ENCODE measurements at regions not wholly inside any gene's neighbourhood (a gene's known extent, or its start where the extent isn't known, plus 50 kb on each side); places are given as distances from the start of the nearest gene placed in this dataset.

GRCh38 chr12:118866346-118866745 lies 115.0 kb upstream of the SRRM4 start:
- H3K27ac ChIP-seq: no peak overlapping the region

GRCh38 chr12:118870551-118870950 lies 110.8 kb upstream of the SRRM4 start:
- TF ChIP-seq CTCF (IDR thresholded peaks at IDR 0.05): no peak
- TF ChIP-seq POLR2A (IDR thresholded peaks at IDR 0.05): no peak
- intact Hi-C loops (cut with DNase I; ENCODE audit: low total_unique reads): no loop called here
- Histone ChIP-seq H3K27ac (no peak overlapping the region), H3K4me3 (no peak overlapping the region), H3K36me3 (ENCODE audit: low read depth, missing control alignments) (no peaks in the 10 kb centered on the region), H3K4me1 (no peaks in the 10 kb centered on the region), H3K27me3 (no peaks in the 10 kb centered on the region), H3K9me3 (no peaks in the 10 kb centered on the region)
- no peak for DNase-seq
- WGBS, 2 donors: 80 to 88% methylated on average over 2 of the region's 2 CpGs

More at GRCh38 chr12:118866346-118866745, 115.0 kb upstream of the SRRM4 start:
- H3K4me1 ChIP-seq: no peaks in the 10 kb centered on the region
- DNase-seq: no peak
- no peak for TF ChIP-seq POLR2A (IDR thresholded peaks at IDR 0.05)
- TF ChIP-seq CTCF (IDR thresholded peaks at IDR 0.05): no peak
- intact Hi-C loops (cut with DNase I; ENCODE audit: low total_unique reads): no loop called here
- H3K27me3 ChIP-seq: no peaks in the 10 kb centered on the region
- H3K4me3 ChIP-seq: no peak overlapping the region
- no peaks in the 10 kb centered on the region for H3K9me3 ChIP-seq
- 27 to 43% methylated on average over 3 of the region's 3 CpGs for WGBS, 2 donors
- H3K36me3 ChIP-seq (ENCODE audit: low read depth, missing control alignments): no peaks in the 10 kb centered on the region

GRCh38 chr12:118874698-118875548 lies 106.4 kb upstream of the SRRM4 start:
- intact Hi-C loops (cut with DNase I; ENCODE audit: low total_unique reads): no loop called here
- TF ChIP-seq CTCF (IDR thresholded peaks at IDR 0.05) (no peak), POLR2A (IDR thresholded peaks at IDR 0.05) (no peak)
- Histone ChIP-seq H3K4me3 (no peak overlapping the region), H3K36me3 (ENCODE audit: low read depth, missing control alignments) (no peaks in the 10 kb centered on the region), H3K27me3 (no peaks in the 10 kb centered on the region), H3K27ac (no peak overlapping the region), H3K9me3 (no peaks in the 10 kb centered on the region), H3K4me1 (no peaks in the 10 kb centered on the region)
- WGBS, 2 donors: 20 to 28% methylated on average over 6 of the region's 6 CpGs
- peak; percentile 15 for DNase-seq

GRCh38 chr12:118880720-118881493 lies 100.4 kb upstream of the SRRM4 start:
- Histone ChIP-seq H3K36me3 (ENCODE audit: low read depth, missing control alignments) (no peaks in the 10 kb centered on the region), H3K4me1 (no peaks in the 10 kb centered on the region), H3K27me3 (no peaks in the 10 kb centered on the region), H3K4me3 (no peak overlapping the region), H3K9me3 (no peaks in the 10 kb centered on the region), H3K27ac (no peak overlapping the region)
- no peak for DNase-seq
- TF ChIP-seq CTCF (IDR thresholded peaks at IDR 0.05): no peak
- intact Hi-C loops (cut with DNase I; ENCODE audit: low total_unique reads): no loop called here
- WGBS, 2 donors: 37 to 49% methylated on average over 5 of the region's 5 CpGs
